Cerebellar cortex (tissue), 1 donor: ENCODE measurements at regions not wholly inside any gene's neighbourhood (a gene's known extent, or its start where the extent isn't known, plus 50 kb on each side); places are given as distances from the start of the nearest gene placed in this dataset.
"Not testable (repeated sequence)": the region's sequence is repeated elsewhere in the genome, so short reads cannot be mapped to it uniquely, and the experiment has no call there.

Source experiments
- DNase-seq: peaks from one replicate; pipeline ENCODE4 v3.0.0-alpha.2; 2015; ENCODE audit warnings: low spot score

DNA sequence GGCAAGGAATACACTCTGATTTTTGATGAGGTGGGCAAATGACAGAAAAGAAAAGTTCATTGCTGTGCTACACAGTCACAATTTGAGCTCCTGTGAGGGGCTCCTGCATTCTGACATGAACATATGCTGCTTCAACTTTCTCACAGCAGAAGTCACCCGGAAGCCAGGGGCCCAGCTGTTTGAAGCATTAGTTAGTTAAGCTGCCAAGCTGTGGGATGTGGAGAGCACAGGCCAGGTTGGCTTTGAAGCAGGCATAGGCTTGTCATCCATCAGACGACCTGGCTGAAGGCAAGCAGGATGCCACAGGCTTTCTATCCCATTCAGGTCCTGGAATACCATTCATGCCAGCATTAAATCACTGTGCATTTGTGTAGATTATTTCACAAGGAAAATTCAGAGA lies 63.1 kb downstream of the MTNR1B start:
- DNase-seq: no peak

DNA sequence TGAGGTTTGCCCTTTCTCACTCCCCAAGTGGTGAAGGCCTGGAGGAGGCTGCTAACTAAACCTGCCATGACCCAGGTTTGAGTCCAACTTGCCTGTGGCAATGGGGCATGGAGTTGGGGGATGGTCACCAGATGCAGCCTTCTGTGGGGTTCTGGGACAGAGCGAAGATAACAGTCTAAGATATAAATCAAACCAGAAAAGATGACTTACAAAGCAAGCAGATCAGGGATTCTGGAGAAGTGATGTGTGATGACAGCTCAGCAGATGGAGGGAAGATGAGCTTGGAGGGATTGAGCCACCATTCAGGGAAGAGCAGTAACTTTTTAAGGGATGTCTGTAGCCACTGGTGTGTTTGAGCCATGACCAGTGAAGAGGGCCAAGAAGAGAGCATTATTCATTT lies 63.6 kb downstream of the MTNR1B start:
- DNase-seq: no peak

DNA sequence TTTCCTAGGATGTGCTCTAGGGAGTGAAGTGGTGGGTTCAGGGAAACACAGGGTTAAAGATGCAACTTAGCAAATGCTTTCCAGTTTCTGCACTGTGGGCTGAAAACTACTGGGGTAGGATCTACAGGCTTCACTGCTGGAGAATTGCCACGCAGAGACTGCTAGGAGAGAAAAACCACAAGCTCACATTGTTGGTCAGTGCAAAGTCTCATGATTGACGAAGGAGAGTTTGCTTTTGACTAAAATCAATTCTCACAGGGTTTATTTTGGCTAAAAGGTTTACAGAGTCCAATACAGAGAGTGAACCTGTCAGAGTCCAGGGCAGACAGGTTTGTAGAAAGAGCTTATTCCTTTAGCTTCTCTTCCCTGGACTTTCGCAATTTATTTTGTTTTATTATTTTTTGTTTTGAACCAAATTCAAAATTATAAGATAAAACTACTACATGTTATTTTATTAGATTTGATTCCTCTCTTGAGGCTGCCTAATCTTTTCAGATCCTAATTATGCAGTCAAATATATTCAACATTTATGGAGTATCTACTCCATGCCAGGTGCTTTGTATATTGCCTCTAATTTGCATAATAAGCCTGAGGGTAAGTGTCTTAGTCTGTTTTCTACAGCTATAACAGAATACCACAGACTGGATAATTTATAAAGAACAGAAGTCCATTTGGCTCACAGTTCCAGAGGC lies 64.7 kb downstream of the MTNR1B start:
- DNase-seq: no peak

DNA sequence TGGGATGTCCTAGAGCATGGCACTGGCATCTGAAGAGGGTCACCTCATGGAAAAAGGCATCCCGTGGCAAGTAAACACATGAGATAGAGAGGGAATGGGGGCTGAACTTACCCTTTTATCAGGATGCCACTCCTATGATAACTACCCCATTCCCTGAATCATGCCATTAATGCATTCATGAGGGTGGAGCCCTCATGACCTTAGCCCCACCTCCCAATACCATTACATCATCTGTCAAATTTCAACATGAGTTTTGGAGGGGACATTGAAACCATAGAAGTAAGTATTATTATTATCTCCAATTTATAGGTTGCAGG lies 65.2 kb downstream of the MTNR1B start:
- DNase-seq: no peak

DNA sequence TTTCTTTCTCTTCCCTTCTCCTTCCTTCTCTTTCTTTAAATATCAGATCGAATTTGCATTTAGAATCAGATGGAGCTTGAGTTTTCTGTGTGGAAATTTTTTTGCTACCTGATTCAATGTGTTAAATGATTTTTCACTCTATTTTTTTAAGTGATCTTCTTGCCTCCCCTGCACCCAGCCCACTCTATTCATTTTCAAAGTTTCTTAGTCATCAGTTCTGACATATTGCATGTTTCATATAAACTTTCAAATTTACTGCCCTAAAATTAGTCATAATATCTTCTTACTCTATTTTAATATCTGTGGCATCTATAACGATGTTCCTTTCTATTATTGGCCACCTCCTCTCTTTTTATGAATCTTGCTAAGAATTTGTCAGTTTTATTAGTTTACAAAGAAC lies 69.1 kb downstream of the MTNR1B start:
- no peak for DNase-seq

DNA sequence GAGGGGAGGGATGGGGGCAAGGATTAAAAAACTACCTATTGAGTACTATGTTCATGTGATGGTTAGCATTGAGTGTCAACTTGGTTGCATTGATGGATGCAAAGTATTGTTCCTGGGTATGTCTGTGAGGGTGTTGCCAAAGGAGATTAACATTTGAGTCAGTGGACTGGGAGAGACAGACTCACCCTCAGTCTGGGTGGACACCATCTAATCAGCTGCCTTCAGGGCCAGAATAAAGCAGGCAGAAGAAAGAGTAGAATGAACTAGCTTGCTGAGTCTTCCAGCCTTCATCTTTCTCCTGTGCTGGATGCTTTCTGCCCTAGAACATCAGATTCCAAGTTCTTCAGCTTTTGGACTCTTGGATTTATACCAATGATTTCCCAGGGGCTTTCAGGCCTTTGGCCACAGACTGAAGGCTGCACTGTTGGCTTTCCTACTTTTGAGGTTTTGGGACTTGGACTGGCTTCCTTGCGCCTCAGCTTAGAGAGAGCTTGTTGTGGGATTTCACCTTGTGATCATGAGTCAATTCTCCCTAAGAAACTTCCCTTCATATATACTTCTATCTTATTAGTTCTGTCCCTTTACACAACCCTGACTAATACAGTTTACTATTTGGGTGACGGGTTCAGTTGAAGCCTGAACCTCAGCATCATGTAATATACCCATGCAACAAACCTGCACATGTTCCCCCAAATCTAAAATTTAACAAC lies 70.2 kb downstream of the MTNR1B start:
- DNase-seq: no peak

DNA sequence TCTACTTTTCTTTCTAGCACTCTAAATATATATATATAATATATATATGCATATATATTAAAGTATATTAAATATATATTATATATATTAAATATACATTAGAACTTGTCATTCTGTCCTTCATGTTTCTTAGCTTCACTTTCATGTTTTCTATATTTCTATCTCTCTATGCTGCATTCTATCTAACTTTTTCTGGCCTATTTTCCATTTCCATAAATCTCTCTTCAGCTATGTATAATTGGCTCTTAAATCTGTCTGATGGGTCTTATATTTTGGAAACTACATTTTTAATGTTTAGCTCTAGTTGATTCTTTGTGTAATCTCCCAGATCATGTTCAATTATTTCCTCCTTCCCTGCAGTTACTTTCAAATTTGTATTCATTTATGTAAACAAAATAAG lies 72.2 kb downstream of the MTNR1B start:
- DNase-seq: no peak

DNA sequence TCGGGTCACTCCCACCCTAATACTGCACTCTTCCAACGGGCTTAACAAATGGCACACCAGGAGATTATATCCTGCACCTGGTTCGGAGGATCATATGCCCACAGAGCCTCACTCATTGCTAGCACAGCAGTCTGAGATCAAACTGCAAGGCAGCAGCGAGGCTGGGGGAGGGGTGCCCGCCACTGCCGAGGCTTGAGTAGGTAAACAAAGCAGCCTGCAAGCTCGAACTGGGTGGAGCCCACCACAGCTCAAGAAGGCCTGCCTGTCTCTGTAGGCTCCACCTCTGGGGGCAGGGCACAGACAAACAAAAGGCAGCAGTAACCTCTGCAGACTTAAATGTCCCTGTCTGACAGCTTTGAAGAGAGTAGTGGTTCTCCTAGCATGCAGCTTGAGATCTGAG lies 73.7 kb downstream of the MTNR1B start:
- DNase-seq: not testable (repeated sequence)

DNA sequence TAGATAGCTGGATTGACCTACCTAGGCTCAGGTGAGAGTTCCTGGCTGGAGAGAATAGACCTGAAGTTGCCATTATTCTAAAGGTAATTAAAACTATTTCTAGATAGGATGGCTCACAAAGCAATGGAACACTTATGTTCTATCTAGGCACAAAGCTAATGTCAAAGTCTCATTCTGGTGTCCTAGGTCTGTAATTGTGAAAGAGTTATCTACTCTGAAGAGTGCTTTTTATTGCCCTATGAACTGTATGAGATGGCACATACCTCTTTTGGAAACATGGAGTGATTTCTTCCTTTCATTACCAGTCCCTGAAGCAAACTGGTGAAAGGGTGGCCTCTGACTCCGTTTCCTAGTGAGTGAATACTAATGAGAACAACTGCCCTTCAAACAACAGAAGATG lies 80.3 kb downstream of the MTNR1B start:
- no peak for DNase-seq

DNA sequence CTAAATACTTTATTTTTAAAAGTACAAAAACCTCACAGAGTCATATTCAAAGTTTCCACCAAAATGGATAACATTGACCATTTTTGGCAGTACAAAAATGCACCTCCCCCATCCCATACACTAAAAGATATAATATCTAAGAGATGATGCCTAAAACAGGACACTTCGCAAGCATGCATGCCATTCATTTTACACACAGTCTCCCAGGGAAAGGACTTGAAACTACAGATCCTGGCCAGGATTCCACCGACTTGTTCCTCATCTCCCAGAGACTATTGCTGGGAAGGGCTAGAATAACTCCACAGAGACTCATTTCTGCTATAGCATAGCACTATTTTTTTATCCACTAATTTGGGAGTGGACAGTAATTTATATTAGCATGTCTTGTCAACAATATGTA lies 81.7 kb downstream of the MTNR1B start:
- no peak for DNase-seq

DNA sequence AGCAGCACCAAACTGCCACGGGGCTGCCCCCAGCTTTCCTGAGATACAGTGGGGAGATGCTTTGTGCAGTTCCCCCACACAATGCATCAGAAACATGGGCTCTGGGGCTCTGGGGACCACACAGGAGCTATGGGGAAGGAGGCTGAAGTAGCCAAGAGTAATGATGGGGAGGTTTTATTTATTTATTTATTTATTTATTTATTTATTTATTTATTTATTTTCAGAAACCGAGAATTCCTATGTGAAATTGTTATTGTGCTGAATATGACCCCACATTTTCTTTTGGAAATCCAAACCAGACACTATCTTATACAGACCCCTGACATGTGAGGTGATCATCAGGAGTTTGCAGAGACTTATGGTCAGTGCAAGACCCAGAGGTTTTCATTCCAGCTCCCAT lies 84.4 kb downstream of the MTNR1B start:
- no peak for DNase-seq

DNA sequence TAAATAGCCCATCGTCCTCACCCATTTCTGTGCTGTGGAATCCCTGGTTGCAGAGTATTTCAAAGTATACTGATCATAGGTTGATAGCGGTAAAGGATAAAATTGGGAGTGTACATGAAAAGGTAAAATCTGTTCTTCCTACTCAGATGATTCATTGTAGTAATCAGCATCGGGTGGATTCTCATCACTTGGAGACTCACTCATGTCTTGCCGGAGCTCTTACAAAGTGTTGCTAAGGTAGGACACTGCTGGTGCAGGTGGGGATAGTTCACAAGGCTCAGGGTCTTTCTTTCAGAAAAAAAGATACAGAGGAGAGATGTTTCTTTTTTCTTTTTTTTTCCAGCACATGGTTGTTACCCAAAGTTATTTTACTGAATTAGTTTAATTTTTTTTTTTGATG lies 84.8 kb downstream of the MTNR1B start:
- no peak for DNase-seq

DNA sequence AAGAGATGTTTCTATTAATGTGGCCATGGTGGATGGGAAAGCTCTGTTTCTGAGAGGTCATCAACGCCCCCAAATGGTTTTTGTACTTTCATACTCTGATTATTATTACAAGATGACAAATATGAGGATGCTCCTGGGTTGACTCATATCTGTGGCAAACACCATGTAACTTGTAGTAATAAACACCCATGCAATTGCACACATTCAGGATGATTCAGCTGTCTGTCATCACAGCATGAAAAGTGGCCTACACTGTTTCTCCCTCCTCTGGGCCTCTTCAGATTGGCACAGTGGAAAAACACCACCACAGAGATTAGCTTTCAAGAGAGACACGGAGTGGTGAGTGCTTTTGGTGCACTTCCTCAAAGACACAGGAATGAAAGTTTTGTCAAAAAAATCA lies 85.4 kb downstream of the MTNR1B start:
- no peak for DNase-seq

DNA sequence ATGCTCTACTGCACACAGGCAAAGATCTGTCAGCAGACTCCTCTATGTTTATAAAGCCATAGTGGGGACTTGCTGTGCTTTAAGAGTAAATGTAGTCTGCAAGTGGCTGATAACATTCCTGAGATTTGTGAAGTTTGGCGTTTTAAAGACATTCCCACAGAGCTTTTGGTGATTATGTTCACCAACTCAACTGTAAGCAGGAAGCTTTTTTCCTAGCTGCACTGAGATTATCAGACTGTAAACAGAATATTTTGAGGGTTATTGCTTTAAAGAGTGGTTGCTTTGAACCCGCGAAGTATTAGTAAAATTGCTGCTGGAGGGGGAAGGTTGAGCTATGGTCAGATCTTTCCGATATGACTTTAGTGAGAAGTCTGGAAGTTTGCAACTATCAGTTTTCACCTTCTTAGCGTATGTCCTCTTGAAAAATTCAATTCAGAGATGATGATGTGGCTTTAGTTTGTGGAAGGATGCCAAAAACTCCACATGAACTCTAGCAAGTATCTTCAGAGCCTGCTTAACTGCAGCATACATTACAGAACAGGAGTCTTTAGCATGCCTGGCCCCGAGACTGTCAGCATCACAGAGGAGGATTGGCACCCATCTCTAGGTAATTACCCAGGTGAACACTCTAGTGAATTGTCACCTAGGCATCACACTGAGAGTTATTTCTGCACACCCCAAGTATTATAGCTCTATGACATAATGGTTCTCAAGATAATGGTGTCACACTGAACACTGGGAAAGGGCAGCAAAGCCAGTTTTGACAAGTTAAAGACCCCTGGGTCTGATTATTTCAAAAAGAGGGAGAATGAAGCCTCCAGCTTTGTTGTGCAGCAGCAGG lies 89.9 kb downstream of the MTNR1B start:
- DNase-seq: no peak

DNA sequence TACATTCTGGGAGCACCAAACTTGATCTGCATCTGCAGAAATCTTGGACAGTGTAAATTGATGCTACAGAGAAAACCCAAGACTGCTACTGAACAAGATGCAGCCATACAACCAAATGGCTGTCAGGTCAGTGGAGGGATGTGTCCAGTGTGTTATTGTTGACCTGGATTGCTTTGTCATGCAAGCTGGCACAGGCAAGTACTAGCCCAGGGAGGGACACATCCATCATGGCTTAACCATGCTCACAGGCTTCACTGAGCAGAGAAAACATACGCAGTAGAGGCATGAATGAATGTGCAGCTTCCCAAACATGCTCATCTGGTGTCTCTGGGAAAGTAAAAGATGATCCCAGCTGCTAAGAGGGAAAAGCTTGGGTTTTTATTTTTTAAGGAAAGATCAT lies 93.6 kb downstream of the MTNR1B start:
- DNase-seq: no peak

DNA sequence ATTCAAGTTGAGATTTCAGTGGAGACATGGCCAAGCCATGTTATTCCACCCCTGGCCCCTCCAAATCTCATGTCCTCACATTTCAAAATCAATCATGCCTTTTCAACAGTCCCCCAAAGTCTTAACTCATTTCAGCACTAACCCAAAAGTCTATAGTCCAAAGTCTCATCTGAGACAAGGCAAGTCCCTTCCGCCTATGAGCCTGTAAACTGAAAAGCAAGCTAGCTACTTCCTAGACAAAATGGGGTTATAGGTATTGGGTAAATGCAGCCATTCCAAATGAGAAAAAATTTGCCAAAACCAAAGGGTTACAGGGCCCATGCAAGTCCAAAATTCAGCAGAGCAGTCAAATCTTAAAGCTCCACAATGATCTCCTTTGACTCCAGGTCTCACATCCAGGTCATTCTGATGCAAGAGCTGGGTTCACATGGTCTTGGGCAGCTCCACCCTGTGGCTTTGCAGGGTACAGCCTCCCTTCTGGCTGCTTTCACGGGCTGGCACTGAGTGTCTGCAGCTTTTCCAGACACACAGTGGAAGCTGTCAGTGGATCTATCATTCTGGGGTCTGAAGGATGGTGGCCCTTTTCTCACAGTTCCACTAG lies 95.7 kb downstream of the MTNR1B start:
- DNase-seq: not testable (repeated sequence)

DNA sequence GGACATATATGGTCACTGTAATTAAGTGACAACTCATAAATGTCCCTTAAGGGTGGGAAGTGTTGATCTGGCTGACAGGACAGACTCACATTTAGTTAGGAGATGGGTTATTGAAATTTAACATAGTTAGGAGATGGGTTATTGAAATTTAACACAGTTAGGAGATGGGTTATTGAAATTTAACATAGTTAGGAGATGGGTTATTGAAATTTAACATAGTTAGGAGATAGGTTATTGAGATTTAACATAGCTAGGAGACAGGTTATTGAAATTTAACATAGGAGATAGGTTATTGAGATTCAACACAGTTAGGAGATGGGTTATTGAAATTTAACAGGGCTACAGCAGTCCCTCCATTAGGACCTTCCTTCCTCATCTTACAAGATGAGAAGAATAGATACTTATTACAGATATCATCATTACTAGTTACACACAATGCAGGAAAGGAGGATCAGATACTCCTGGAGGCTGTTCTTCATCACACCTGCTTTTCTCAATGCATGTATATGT lies 98.5 kb downstream of the MTNR1B start:
- no peak for DNase-seq

DNA sequence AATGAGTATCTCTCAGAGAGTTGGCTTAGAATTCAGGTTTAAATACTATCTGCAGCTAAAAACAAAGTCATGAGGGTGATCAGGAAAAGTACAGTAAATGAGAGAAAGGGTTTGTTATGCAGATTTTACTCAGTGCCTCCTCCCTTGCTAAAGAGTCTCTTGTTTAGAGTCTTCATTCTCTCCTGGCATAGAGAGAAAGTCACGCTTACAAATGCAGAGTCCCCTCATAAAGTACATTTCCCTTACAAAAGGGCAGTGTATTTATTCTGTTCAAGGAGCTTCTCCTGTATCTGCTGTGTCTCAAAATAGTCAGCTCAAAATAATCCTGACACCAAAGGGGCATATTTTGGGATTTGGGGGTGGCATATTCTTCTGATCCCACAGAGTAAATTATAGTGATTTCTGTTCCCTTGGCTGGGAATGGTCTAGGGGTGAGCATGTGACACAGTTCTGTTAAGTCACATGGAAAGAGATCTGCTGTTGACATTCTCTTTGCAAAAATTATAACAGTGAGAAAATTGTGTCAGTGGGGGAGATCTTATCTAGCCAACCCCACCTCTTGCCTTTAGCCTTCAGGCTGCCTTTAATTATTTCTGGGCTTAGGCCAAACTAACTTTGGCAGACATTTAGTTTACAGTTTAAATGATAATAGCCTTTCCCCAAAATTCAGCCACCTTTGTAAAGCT lies 102.9 kb downstream of the MTNR1B start:
- no peak for DNase-seq

DNA sequence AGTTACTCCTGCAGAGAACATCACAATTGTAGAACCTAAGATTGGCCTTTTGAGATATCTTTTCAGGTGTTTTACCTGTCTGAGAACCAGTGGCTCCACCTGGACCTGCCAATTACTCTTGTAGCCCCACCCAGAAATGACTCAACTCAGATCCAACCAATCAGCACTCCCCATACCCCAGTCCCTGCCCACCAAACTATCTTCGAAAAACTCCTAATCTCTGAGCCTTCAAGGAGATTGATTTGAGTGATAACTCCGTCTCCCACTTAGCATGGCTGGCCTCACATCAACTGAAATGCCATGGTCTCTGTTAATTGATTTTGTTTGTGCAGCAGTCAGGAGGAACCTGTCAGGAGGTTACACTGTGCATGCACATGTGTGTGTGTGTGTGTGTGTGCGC lies 103.6 kb downstream of the MTNR1B start:
- DNase-seq: no peak

DNA sequence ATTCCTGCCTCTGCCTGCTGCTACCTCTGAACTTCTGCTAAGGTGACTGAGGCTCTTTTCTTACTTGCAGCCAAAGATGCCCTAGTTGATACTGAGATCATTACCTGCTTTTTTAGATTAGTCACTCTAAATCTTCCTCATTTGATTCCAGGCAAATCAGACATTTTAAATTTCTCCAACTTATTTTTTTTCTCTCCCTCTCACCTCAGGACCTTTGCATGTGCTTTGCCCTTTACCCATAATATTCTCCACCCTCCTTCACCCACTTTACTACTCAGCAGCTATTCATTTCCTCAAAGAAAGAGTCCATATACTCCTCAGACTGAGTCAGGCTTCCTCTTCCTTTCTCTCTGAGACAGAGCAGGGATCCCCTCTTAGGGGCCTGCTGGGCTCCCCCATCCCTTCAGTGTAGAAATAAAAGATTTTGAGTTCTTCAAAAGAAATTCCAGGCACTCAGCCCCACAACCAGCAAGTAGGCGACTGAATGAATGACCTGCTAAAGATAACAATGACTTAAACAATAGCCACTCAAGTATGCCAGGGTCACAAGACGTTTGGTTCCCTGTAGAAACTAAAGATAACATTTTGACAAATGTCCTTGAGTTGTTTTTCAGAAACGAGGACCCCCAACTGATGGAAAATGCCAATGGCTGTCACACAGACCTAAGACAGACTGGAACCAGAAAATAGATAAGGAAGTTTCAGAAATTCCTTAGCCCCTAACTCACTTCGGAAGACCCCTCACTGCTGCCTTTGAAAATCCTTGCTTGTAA lies 104.2 kb downstream of the MTNR1B start:
- no peak for DNase-seq

DNA sequence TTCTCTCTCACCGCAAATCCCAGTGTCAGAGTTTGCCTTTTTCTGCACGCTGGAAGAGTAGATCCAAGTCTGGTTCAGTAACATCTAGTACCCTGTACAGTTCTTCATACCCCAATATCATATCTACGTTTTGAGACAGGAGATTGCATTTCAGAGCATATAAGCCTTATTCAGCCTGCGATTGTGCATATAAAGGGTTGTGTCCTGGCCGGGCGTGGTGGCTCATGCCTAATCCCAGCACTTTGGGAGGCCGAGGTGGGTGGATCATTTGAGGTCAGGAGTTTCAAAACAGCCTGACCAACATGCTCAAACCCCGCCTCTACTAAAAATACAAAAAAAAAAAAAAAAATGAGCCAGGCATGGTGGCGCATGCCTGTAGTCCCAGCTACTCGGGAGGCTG lies 104.9 kb downstream of the MTNR1B start:
- no peak for DNase-seq
